Prostate gland (tissue), 2 donors: ENCODE measurements at regions not wholly inside any gene's neighbourhood (a gene's known extent, or its start where the extent isn't known, plus 50 kb on each side); places are given as distances from the start of the nearest gene placed in this dataset.

Source experiments
- DNase-seq: peaks from one replicate; pipeline ENCODE4 v3.0.0-alpha.2; 2019; ENCODE audit warnings: low spot score
- H3K27ac ChIP-seq, 2 donors: fragments of 200-600 bp; sonication (generic); 2 replicates each; pipeline ENCODE4 v1.5.1; 2017 to 2019
- H3K27me3 ChIP-seq: fragments of 200-600 bp; sonication (generic); replicated peaks from 2 replicates; pipeline ENCODE4 v1.5.1; 2019; ENCODE audit not compliant: insufficient read depth
- H3K36me3 ChIP-seq, 2 donors: fragments of 200-600 bp; sonication (generic); 1 replicate in 1 of 2; 2 replicates in 1 of 2; pipeline versions ENCODE4 v1.5.1 to v1.8.1; 2017 to 2019
- H3K4me1 ChIP-seq: fragments of 200-600 bp; sonication (generic); replicated peaks from 2 replicates; pipeline ENCODE4 v1.5.1; 2019
- H3K4me3 ChIP-seq, 2 donors: fragments of 200-600 bp; sonication (generic); 2 replicates each; pipeline ENCODE4 v1.5.1; 2017 to 2019
- H3K9me3 ChIP-seq: fragments of 200-600 bp; sonication (generic); 2 replicates; pipeline ENCODE4 v1.5.1; 2017
- POLR2A ChIP-seq: fragments of 450-650 bp; IDR thresholded peaks from one replicate; pipeline ENCODE4 v1.6.1; 2016; ENCODE audit warnings: antibody characterized with exemption, mild to moderate bottlenecking
- POLR2AphosphoS5 ChIP-seq: sonication (generic); formaldehyde crosslinking; IDR thresholded peaks from one replicate; pipeline ENCODE4 v1.6.1; 2017; ENCODE audit warnings: antibody characterized with exemption
- WGBS: methylation state at CpG from one replicate; pipeline ENCODE4 v1.1.5; 2018; 5-methylcytosine and 5-hydroxymethylcytosine counted together
- intact Hi-C: fragments of 100-400 bp; cut with DNase I; formaldehyde crosslinking; loops from one replicate; pipeline ENCODE4 v1.14.2; 2022
- TF ChIP-seq, protein P1 (sequence below), 4 experiments: fragments of 200-600 bp in 2 of 4; fragments of 450-650 bp in 2 of 4; sonication (generic) in 2 of 4; IDR thresholded peaks; 1 replicate in 3 of 4; 2 replicates in 1 of 4; pipeline ENCODE4 v1.5.1; 2016 to 2019; ENCODE audit warnings: antibody characterized with exemption in 4 of 4, mild to moderate bottlenecking in 2 of 4, moderate library complexity in 2 of 4

DNA sequence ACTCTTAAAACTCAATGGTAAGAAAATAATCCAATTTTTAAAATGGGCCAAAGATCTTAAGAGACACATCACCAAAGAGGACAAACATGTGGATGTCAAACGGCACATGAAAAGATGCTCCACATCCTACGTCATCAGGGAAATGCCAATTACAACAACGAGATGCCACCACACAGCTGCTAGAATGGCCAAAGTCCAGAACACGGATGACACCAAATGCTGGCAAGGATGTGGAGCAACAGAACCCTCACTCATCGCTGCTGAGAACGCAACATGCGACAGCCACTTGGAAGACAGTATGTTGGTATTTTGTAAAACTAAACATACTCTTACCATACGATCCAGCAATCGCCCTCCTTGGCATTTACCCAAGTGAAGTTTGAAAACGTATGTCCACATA is 132.8 kb upstream of the CDH4 start:
- TF ChIP-seq POLR2A (no peak), POLR2AphosphoS5 (no peak)
- TF ChIP-seq, protein P1, sequence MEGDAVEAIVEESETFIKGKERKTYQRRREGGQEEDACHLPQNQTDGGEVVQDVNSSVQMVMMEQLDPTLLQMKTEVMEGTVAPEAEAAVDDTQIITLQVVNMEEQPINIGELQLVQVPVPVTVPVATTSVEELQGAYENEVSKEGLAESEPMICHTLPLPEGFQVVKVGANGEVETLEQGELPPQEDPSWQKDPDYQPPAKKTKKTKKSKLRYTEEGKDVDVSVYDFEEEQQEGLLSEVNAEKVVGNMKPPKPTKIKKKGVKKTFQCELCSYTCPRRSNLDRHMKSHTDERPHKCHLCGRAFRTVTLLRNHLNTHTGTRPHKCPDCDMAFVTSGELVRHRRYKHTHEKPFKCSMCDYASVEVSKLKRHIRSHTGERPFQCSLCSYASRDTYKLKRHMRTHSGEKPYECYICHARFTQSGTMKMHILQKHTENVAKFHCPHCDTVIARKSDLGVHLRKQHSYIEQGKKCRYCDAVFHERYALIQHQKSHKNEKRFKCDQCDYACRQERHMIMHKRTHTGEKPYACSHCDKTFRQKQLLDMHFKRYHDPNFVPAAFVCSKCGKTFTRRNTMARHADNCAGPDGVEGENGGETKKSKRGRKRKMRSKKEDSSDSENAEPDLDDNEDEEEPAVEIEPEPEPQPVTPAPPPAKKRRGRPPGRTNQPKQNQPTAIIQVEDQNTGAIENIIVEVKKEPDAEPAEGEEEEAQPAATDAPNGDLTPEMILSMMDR (IDR thresholded peaks at IDR 0.05): no peak
- Histone ChIP-seq H3K4me1 (no peaks in the 10 kb centered on the region), H3K27me3 (no peaks in the 10 kb centered on the region), H3K36me3 (no peaks in the 10 kb centered on the region), H3K4me3 (no peak overlapping the region), H3K27ac (no peak overlapping the region), H3K9me3 (no peaks in the 10 kb centered on the region)
- intact Hi-C loops: loop anchor here (10.0 kb wide), 1 partner anchor 1064 kb away; no protein-coding TSS in a partner anchor
- 74% methylated on average over 10 of the region's 10 CpGs for WGBS
- DNase-seq: no peak

DNA sequence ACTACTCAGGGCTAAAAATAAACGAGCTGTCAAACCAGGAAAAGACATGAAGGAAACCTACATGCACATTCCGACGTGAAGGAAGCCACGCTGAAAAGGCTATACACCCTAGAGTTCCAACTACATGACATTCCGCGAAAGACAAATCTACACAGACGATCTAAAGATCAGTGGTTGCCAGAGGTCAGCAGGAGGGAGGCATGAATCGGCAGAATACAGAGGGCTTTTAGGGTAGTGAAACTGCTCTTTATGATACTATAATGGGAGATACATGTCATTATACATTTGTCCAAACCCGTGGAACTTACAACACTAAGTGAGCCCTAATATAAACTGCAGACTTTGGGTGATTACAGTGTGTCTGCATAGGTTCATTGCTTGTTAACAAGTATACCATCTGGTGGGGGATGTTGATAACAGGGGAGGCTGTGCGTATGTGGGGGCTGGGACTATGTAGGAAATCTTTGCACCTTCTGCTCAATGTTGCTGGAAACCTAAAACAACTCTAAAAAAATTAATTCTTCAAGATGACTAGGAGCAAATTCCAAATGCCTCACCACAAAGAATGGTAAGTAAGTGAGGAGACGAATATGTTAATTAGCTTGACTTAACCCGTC is 132.2 kb upstream of the CDH4 start:
- no peak for DNase-seq
- no peaks in the 10 kb centered on the region for H3K27me3 ChIP-seq
- no peaks in the 10 kb centered on the region for H3K36me3 ChIP-seq
- no peaks in the 10 kb centered on the region for H3K4me1 ChIP-seq
- no peak overlapping the region for H3K4me3 ChIP-seq
- no peak for TF ChIP-seq POLR2A
- TF ChIP-seq POLR2AphosphoS5: no peak
- TF ChIP-seq, protein P1 (IDR thresholded peaks at IDR 0.05): no peak
- WGBS: 47% methylated on average over 12 of the region's 12 CpGs
- intact Hi-C loops: loop anchor here (10.0 kb wide), 1 partner anchor 1065 kb away; no protein-coding TSS in a partner anchor
- no peak overlapping the region for H3K27ac ChIP-seq
- H3K9me3 ChIP-seq: no peaks in the 10 kb centered on the region

DNA sequence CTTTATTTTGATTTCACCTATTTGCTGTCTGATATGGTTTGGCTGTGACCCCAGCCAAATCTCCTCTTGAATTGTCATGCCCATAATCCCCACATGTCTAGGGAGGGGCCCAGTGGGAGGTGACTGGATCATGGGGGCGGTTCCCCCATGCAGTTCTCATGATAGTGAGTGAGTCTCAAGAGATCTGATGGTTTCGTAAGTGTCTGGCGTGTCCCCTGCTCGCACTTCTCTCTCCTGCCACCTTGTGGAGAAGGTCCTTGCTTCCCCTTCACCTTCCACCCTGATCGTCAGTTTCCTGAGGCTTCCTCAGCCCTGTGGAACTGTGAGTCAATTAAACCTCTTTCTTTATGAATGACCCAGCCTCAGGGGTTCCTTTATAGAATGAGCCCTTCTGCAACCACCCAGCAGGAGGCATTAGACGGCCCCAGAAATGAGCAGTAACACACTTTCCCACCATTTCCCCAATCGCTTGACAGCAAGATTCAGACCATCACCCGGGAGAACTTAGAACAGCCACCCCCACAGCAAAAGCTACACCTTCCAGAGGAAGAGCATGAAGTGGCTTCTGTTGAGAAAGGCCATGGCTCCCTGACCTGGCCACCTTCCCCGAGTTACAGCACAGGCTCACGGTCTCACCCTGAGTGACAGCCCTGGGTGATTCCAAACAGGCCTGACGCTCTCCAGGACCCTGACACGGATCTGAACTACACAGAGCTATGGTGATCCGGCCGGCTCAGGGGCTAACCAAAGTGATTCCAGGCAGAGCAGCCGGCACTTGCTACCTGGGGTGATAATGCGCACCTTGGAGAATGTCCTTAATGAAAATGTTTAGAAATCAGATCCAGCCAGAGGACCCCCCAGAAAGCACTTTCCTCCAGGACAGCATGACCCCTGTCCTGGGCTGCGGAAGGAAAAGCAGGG is 131.2 kb upstream of the CDH4 start:
- H3K4me3 ChIP-seq: no peak overlapping the region
- WGBS: 51% methylated on average over 17 of the region's 17 CpGs
- no peaks in the 10 kb centered on the region for H3K27me3 ChIP-seq
- no peaks in the 10 kb centered on the region for H3K4me1 ChIP-seq
- no peak overlapping the region for H3K27ac ChIP-seq
- intact Hi-C loops: no loop called here
- TF ChIP-seq, protein P1 (IDR thresholded peaks at IDR 0.05): peak in 3 of 4 experiments; percentile 43 to 51 (median 46)
- TF ChIP-seq POLR2AphosphoS5 (no peak), POLR2A (no peak)
- no peaks in the 10 kb centered on the region for H3K9me3 ChIP-seq
- DNase-seq: peak; percentile 26
- H3K36me3 ChIP-seq: no peaks in the 10 kb centered on the region

DNA sequence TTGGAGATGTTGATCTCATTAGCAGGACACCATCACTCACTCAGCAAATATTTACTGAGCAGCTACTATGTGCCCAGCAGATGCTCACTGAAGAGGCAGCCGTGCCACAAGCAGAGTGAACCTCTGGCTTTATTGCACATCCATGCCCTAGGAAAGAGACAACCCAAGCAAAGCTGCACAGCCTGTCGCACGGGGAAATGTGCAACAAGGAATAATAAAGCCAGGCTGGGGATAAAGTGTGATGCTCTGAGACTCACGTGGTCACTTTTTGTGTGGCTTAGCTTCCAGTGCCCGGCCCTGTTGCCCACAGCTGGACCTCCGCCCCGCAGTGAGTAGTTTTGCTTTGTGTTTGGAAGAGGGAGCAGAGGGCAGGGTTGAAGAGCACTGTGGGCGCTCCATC is 130.4 kb upstream of the CDH4 start:
- 91% methylated on average over 8 of the region's 8 CpGs for WGBS
- intact Hi-C loops: no loop called here
- Histone ChIP-seq H3K4me3 (no peak overlapping the region), H3K9me3 (no peaks in the 10 kb centered on the region), H3K4me1 (no peaks in the 10 kb centered on the region), H3K27me3 (no peaks in the 10 kb centered on the region), H3K27ac (no peak overlapping the region), H3K36me3 (no peaks in the 10 kb centered on the region)
- no peak for DNase-seq
- TF ChIP-seq, protein P1 (IDR thresholded peaks at IDR 0.05): no peak
- TF ChIP-seq POLR2A (no peak), POLR2AphosphoS5 (no peak)
